IMR-90 (cell line): ENCODE measurements at regions not wholly inside any gene's neighbourhood (a gene's known extent, or its start where the extent isn't known, plus 50 kb on each side); places are given as distances from the start of the nearest gene placed in this dataset.

Experiments
- CTCF ChIP-seq: conservative IDR thresholded peaks from 2 replicates; pipeline ENCODE4 v1.5.1; 2012; ENCODE audit warnings: mild to moderate bottlenecking, low read depth, low read length, improper control_type of control experiment
- POLR2A ChIP-seq: IDR thresholded peaks from 2 replicates; pipeline ENCODE4 v1.6.1; 2012; ENCODE audit warnings: mild to moderate bottlenecking, low read depth, low read length

DNA sequence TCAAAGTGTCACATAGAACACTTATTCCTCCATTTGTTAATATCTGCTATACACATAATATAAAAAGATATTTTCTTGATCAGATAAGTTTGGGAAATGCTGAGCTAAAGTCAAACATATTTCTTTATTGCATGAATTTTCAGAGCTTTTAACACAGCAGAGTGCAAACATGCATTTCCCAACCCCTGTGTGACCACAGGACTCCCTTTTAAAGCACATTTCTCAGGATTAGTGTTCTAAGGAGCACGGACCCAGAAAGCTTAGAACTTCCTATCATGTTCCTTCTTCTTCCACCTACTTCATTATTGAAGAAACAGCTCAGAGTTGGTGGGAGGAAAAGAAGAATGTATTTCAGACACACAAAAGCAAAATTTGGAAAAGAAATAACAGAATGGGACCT lies 109.1 kb upstream of the CDC42BPA start:
- no peak for TF ChIP-seq POLR2A
- no peak for TF ChIP-seq CTCF
